ENCODE measurements at regions not wholly inside any gene's neighbourhood (a gene's known extent, or its start where the extent isn't known, plus 50 kb on each side); places are given as distances from the start of the nearest gene placed in this dataset.

DNA sequence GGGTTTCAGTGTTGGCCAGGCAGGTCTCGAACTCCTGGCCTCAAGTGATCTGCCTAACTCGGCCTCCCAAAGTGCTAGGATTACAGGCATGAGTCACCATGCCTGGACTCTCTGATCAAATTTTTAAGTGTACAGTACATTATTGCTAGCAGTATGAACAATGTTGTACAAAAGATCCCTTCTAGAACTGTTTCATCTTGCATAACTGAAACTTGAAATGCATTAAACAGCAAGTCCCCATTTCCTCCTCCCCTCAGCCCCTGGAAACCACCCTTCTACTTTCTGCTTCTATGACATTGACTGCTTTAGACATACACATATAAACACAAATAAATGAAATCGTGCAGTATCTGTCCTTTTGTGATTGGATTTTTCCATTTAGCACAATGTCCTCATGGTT, 463.4 kb downstream of the PTPRC start:
- TF ChIP-seq, protein P1, sequence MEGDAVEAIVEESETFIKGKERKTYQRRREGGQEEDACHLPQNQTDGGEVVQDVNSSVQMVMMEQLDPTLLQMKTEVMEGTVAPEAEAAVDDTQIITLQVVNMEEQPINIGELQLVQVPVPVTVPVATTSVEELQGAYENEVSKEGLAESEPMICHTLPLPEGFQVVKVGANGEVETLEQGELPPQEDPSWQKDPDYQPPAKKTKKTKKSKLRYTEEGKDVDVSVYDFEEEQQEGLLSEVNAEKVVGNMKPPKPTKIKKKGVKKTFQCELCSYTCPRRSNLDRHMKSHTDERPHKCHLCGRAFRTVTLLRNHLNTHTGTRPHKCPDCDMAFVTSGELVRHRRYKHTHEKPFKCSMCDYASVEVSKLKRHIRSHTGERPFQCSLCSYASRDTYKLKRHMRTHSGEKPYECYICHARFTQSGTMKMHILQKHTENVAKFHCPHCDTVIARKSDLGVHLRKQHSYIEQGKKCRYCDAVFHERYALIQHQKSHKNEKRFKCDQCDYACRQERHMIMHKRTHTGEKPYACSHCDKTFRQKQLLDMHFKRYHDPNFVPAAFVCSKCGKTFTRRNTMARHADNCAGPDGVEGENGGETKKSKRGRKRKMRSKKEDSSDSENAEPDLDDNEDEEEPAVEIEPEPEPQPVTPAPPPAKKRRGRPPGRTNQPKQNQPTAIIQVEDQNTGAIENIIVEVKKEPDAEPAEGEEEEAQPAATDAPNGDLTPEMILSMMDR (IDR thresholded peaks at IDR 0.05 in 4 of 5, conservative IDR thresholded peaks at IDR 0.05 in 1 of 5), result no peak
- TF ChIP-seq POLR2A (IDR thresholded peaks at IDR 0.05), result no peak

Measured in gastrocnemius medialis (tissue), 4 donors.